ENCODE measurements at regions not wholly inside any gene's neighbourhood (a gene's known extent, or its start where the extent isn't known, plus 50 kb on each side); places are given as distances from the start of the nearest gene placed in this dataset.

GRCh38 chr4:186946136-186946535 lies 222.5 kb upstream of the FAT1 start:
- FAIRE-seq (no peak), DNase-seq (ENCODE audit: low read depth, low spot score) (no peak)
- Histone ChIP-seq H3K4me2 (ENCODE audit: control insufficient read depth, extremely low read depth, insufficient read depth, low read depth, low read length) (no peak overlapping the region), H3K36me3 (ENCODE audit: control insufficient read depth in 2 of 2, extremely low read depth in 1 of 2, insufficient read depth in 2 of 2, low read length in 2 of 2) (no peaks in the 10 kb centered on the region), H3K9me3 (ENCODE audit: control insufficient read depth, low read depth, low read length) (no peaks in the 10 kb centered on the region), H3K4me3 (ENCODE audit: control insufficient read depth in 2 of 3, extremely low read depth in 1 of 3, insufficient read depth in 2 of 3, low read depth in 1 of 3, low read length in 3 of 3) (no peak overlapping the region), H3K27me3 (ENCODE audit: control insufficient read depth, extremely low read depth, insufficient read depth, low read length) (peaks cover 2% of the 10 kb centered on the region), H3K27ac (ENCODE audit: control insufficient read depth, insufficient read depth, low read length) (no peak overlapping the region), H3K4me1 (ENCODE audit: control insufficient read depth, extremely low read depth, insufficient read depth, low read length) (no peaks in the 10 kb centered on the region), H3K9me1 (ENCODE audit: control insufficient read depth, extremely low read depth, insufficient read depth, low read length) (no peaks in the 10 kb centered on the region), H3K9ac (ENCODE audit: control insufficient read depth, extremely low read depth, insufficient read depth, low read length) (no peak overlapping the region), H2AFZ (ENCODE audit: control insufficient read depth, low read length) (no peak overlapping the region), H4K20me1 (ENCODE audit: control insufficient read depth, extremely low read depth, insufficient read depth, low read length) (no peaks in the 10 kb centered on the region), H3K79me2 (ENCODE audit: control insufficient read depth, insufficient read depth, low read length) (no peaks in the 10 kb centered on the region)
- no peak for TF ChIP-seq CTCF (optimal IDR thresholded peaks at IDR 0.05 in 1 of 3, IDR thresholded peaks at IDR 0.05 in 1 of 3, conservative IDR thresholded peaks at IDR 0.05 in 1 of 3; ENCODE audit: extremely low read depth in 1 of 3, insufficient read depth in 2 of 3, low read length in 3 of 3)
- dilution Hi-C loops (cut with MboI; ENCODE audit: extremely low pct_ligation_motif_present, low sequenced_read_pairs) = no loop called here

GRCh38 chr4:186946682-186947294 lies 223.1 kb upstream of the FAT1 start:
- no peak overlapping the region for H3K27ac ChIP-seq (ENCODE audit: control insufficient read depth, insufficient read depth, low read length)
- H3K4me1 ChIP-seq (ENCODE audit: control insufficient read depth, extremely low read depth, insufficient read depth, low read length) = no peaks in the 10 kb centered on the region
- dilution Hi-C loops (cut with MboI; ENCODE audit: extremely low pct_ligation_motif_present, low sequenced_read_pairs) = no loop called here
- no peak overlapping the region for H3K9ac ChIP-seq (ENCODE audit: control insufficient read depth, extremely low read depth, insufficient read depth, low read length)
- no peaks in the 10 kb centered on the region for H4K20me1 ChIP-seq (ENCODE audit: control insufficient read depth, extremely low read depth, insufficient read depth, low read length)
- H3K9me3 ChIP-seq (ENCODE audit: control insufficient read depth, low read depth, low read length) = no peaks in the 10 kb centered on the region
- DNase-seq (ENCODE audit: low read depth, low spot score) (no peak), FAIRE-seq (no peak)
- H3K4me2 ChIP-seq (ENCODE audit: control insufficient read depth, extremely low read depth, insufficient read depth, low read depth, low read length) = no peak overlapping the region
- TF ChIP-seq EZH2 (IDR thresholded peaks at IDR 0.05; ENCODE audit: low read length) = no peak
- peak; percentile 76 to 86 (median 85) for TF ChIP-seq CTCF (optimal IDR thresholded peaks at IDR 0.05 in 1 of 3, IDR thresholded peaks at IDR 0.05 in 1 of 3, conservative IDR thresholded peaks at IDR 0.05 in 1 of 3; ENCODE audit: extremely low read depth in 1 of 3, insufficient read depth in 2 of 3, low read length in 3 of 3)
- H3K4me3 ChIP-seq (ENCODE audit: control insufficient read depth in 2 of 3, extremely low read depth in 1 of 3, insufficient read depth in 2 of 3, low read depth in 1 of 3, low read length in 3 of 3) = no peak overlapping the region
- no peaks in the 10 kb centered on the region for H3K79me2 ChIP-seq (ENCODE audit: control insufficient read depth, insufficient read depth, low read length)
- peaks cover 2% of the 10 kb centered on the region for H3K27me3 ChIP-seq (ENCODE audit: control insufficient read depth, extremely low read depth, insufficient read depth, low read length)
- no peak overlapping the region for H2AFZ ChIP-seq (ENCODE audit: control insufficient read depth, low read length)
- H3K36me3 ChIP-seq (ENCODE audit: control insufficient read depth in 2 of 2, extremely low read depth in 1 of 2, insufficient read depth in 2 of 2, low read length in 2 of 2) = no peaks in the 10 kb centered on the region
- no peaks in the 10 kb centered on the region for H3K9me1 ChIP-seq (ENCODE audit: control insufficient read depth, extremely low read depth, insufficient read depth, low read length)
